Neuronal stem cell (in vitro differentiated cells): ENCODE measurements at regions not wholly inside any gene's neighbourhood (a gene's known extent, or its start where the extent isn't known, plus 50 kb on each side); places are given as distances from the start of the nearest gene placed in this dataset.

Experiments used
- DNase-seq: peaks from one replicate; pipeline ENCODE4 v3.0.0-alpha.2; 2013; ENCODE audit warnings: low spot score
- H2AFZ ChIP-seq: one replicate; pipeline ENCODE4 v1.6.1; 2013; ENCODE audit warnings: mild to moderate bottlenecking, low read length, inconsistent platforms
- H2AK5ac ChIP-seq: 2 replicates; pipeline ENCODE4 v1.6.1; 2013; ENCODE audit warnings: low read depth, mild to moderate bottlenecking, inconsistent platforms, low read length, moderate library complexity, mixed read lengths
- H2BK120ac ChIP-seq: 2 replicates; pipeline ENCODE4 v1.6.1; 2013; ENCODE audit warnings: low read depth, mild to moderate bottlenecking, inconsistent platforms, low read length, moderate library complexity, mixed read lengths
- H2BK12ac ChIP-seq: one replicate; pipeline ENCODE4 v1.6.1; 2013; ENCODE audit warnings: low read length, inconsistent platforms
- H2BK15ac ChIP-seq: 2 replicates; pipeline ENCODE4 v1.6.1; 2013; ENCODE audit warnings: mild to moderate bottlenecking, low read length, inconsistent platforms, mixed read lengths
- H2BK5ac ChIP-seq: one replicate; pipeline ENCODE4 v1.6.1; 2013; ENCODE audit warnings: inconsistent platforms, mild to moderate bottlenecking, low read length, moderate library complexity
- H3K14ac ChIP-seq: one replicate; pipeline ENCODE4 v1.6.1; 2013; ENCODE audit warnings: low read length, inconsistent platforms
- H3K18ac ChIP-seq: 2 replicates; pipeline ENCODE4 v1.6.1; 2013; ENCODE audit warnings: low read length, inconsistent platforms
- H3K23ac ChIP-seq: 2 replicates; pipeline ENCODE4 v1.6.1; 2013; ENCODE audit warnings: low read depth, mild to moderate bottlenecking, mixed read lengths, low read length, inconsistent platforms; ENCODE audit not compliant: poor library complexity
- H3K27ac ChIP-seq: replicated peaks from 3 replicates; pipeline ENCODE4 v1.5.1; 2013; ENCODE audit warnings: low read length, inconsistent platforms
- H3K27me3 ChIP-seq, 3 experiments: 2 replicates each; pipeline ENCODE4 v1.6.1; 2013; ENCODE audit warnings: low read length in 3 of 3, mild to moderate bottlenecking in 2 of 3, inconsistent platforms in 1 of 3, low read depth in 1 of 3, mixed read lengths in 1 of 3, moderate library complexity in 1 of 3; ENCODE audit not compliant: control insufficient read depth in 3 of 3, insufficient read depth in 3 of 3
- H3K36me3 ChIP-seq, 2 donors: replicated peaks in 1 of 2; 2 replicates each; pipeline ENCODE4 v1.6.1; 2013; ENCODE audit warnings: low read length in 2 of 2; ENCODE audit not compliant: control insufficient read depth in 2 of 2, insufficient read depth in 2 of 2
- H3K4ac ChIP-seq: 2 replicates; pipeline ENCODE4 v1.6.1; 2013; ENCODE audit warnings: inconsistent platforms, mild to moderate bottlenecking, low read length, moderate library complexity
- H3K4me1 ChIP-seq, 2 donors: 1 replicate in 1 of 2; 2 replicates in 1 of 2; pipeline ENCODE4 v1.6.1; 2013; ENCODE audit warnings: low read length in 2 of 2, low read depth in 1 of 2; ENCODE audit not compliant: control insufficient read depth in 2 of 2, insufficient read depth in 1 of 2
- H3K4me2 ChIP-seq: one replicate; pipeline ENCODE4 v1.6.1; 2013; ENCODE audit warnings: mild to moderate bottlenecking, low read length, inconsistent platforms; ENCODE audit not compliant: insufficient read depth, poor library complexity, severe bottlenecking
- H3K4me3 ChIP-seq, 2 donors: 2 replicates each; pipeline ENCODE4 v1.5.1; 2013; ENCODE audit warnings: low read length in 2 of 2, mild to moderate bottlenecking in 2 of 2, inconsistent platforms in 1 of 2, moderate library complexity in 1 of 2
- H3K79me1 ChIP-seq: one replicate; pipeline ENCODE4 v1.6.1; 2013; ENCODE audit warnings: low read depth, mild to moderate bottlenecking, inconsistent platforms, low read length, moderate library complexity
- H3K9ac ChIP-seq: one replicate; pipeline ENCODE4 v1.6.1; 2013; ENCODE audit warnings: mild to moderate bottlenecking, low read depth, low read length, inconsistent platforms; ENCODE audit not compliant: poor library complexity
- H3K9me3 ChIP-seq, 2 donors: replicated peaks in 1 of 2; 2 replicates each; pipeline versions ENCODE3 to v1.6.1; 2013; ENCODE audit warnings: low read length in 2 of 2, mild to moderate bottlenecking in 2 of 2, inconsistent platforms in 1 of 2, low read depth in 1 of 2, mixed read lengths in 1 of 2, moderate library complexity in 1 of 2; ENCODE audit not compliant: control insufficient read depth in 2 of 2, insufficient read depth in 1 of 2
- H4K8ac ChIP-seq: one replicate; pipeline ENCODE4 v1.6.1; 2013; ENCODE audit warnings: low read depth, mild to moderate bottlenecking, inconsistent platforms, low read length, moderate library complexity
- H4K91ac ChIP-seq: one replicate; pipeline ENCODE4 v1.6.1; 2013; ENCODE audit warnings: low read length, low read depth, mild to moderate bottlenecking, inconsistent platforms; ENCODE audit not compliant: poor library complexity
- WGBS, 2 donors: extraction: QIAGEN DNeasy Blood & Tissue Kit; methylation state at CpG; one replicate each; pipeline ENCODE4 v1.1.7; 2013; ENCODE audit warnings: missing lambda C conversion rate in 2 of 2, mixed read lengths in 1 of 2; ENCODE audit not compliant: insufficient read length in 2 of 2, insufficient replicate concordance in 1 of 2; ENCODE audit errors: extremely low coverage in 2 of 2; 5-methylcytosine and 5-hydroxymethylcytosine counted together

DNA sequence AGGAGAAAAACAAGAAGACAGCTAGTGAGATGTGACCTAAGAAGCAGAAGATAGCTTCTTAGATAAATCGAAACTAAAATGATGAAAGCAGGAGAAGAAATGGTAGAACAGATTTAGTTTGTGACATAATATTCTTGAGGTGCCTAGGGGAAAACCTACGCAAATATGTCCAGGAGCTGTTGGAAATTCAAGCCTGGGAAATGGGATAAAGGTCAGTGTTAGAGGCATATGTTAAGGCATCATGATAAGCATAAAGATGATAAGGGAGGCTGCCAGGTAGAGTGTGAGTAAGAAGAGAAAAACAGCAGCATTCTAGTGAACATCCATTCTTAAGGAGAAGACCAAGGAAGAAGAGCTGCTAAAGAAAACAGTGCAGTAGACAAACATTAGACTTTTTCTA lies 109.6 kb upstream of the LGR5 start:
- no peak overlapping the region for H2BK5ac ChIP-seq
- no peak overlapping the region for H3K27ac ChIP-seq
- H3K9ac ChIP-seq: no peak overlapping the region
- H3K4me1 ChIP-seq: no peaks in the 10 kb centered on the region
- no peak for DNase-seq
- no peak overlapping the region for H3K23ac ChIP-seq
- no peak overlapping the region for H2BK15ac ChIP-seq
- H3K79me1 ChIP-seq: no peaks in the 10 kb centered on the region
- no peak overlapping the region for H4K8ac ChIP-seq
- WGBS, 2 donors: no CpG with 5 or more reads among the region's 2 CpGs
- H3K9me3 ChIP-seq: no peaks in the 10 kb centered on the region
- H2BK120ac ChIP-seq: no peak overlapping the region
- no peak overlapping the region for H3K4me3 ChIP-seq
- H3K36me3 ChIP-seq: no peaks in the 10 kb centered on the region
- H2AFZ ChIP-seq: no peak overlapping the region
- no peak overlapping the region for H2AK5ac ChIP-seq
- H3K4ac ChIP-seq: no peak overlapping the region
- no peaks in the 10 kb centered on the region for H3K27me3 ChIP-seq
- H3K4me2 ChIP-seq: no peak overlapping the region
- H2BK12ac ChIP-seq: no peak overlapping the region
- H4K91ac ChIP-seq: no peak overlapping the region
- no peak overlapping the region for H3K14ac ChIP-seq
- H3K18ac ChIP-seq: no peak overlapping the region

DNA sequence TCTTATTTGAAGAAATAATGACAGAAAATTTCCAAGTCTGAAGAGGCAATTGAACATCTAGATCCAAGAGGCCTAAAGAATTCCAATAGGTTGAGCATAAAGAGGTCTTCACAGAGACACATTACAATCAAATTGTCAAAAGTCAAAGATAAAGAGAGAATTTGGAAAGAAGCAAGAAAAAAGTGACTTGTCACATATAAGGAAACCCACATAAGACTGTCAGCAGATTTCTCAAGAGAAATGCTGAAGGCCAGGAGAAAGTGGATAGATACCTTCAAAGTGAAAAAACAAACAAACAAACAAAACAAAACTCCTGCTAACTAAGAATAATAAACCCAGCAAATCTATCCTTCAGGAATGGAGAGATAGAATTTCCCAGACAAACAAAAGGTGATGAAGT lies 118.1 kb upstream of the LGR5 start:
- no peaks in the 10 kb centered on the region for H3K79me1 ChIP-seq
- no peak overlapping the region for H4K8ac ChIP-seq
- no peak overlapping the region for H2AK5ac ChIP-seq
- H3K27me3 ChIP-seq: no peaks in the 10 kb centered on the region
- H2BK5ac ChIP-seq: no peak overlapping the region
- H3K4me2 ChIP-seq: no peak overlapping the region
- no peak for DNase-seq
- no peak overlapping the region for H4K91ac ChIP-seq
- H2BK15ac ChIP-seq: no peak overlapping the region
- no peak overlapping the region for H3K4ac ChIP-seq
- no peaks in the 10 kb centered on the region for H3K4me1 ChIP-seq
- H3K9me3 ChIP-seq: peaks cover 0 to 6% of the 10 kb centered on the region in 2 donors
- no peak overlapping the region for H2BK12ac ChIP-seq
- H3K9ac ChIP-seq: no peak overlapping the region
- no peak overlapping the region for H2BK120ac ChIP-seq
- no peak overlapping the region for H3K23ac ChIP-seq
- H3K14ac ChIP-seq: no peak overlapping the region
- no peak overlapping the region for H2AFZ ChIP-seq
- H3K27ac ChIP-seq: no peak overlapping the region
- no peaks in the 10 kb centered on the region for H3K36me3 ChIP-seq
- no peak overlapping the region for H3K4me3 ChIP-seq
- H3K18ac ChIP-seq: no peak overlapping the region

DNA sequence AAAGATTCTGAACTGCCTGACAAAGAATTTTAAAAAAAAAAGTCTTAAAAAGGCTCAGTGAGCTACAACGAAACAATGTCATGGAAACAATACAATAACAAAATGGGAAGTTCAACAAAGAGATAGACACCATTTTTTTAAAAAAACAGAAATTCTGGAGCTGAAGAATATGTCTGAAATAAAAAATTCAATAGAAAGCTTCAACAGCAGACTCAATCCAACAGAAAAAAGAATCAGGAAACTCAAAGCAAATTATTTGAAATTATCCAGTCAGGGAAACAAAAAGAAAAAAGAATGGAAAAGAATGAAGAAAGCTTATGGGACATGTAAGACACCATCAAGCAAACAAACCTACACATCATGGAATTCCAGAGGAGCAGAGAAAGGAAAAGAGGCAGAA lies 118.5 kb upstream of the LGR5 start:
- no peak for DNase-seq
- peaks cover 0 to 6% of the 10 kb centered on the region in 2 donors for H3K9me3 ChIP-seq
- no peak overlapping the region for H3K14ac ChIP-seq
- H2AFZ ChIP-seq: no peak overlapping the region
- H2BK12ac ChIP-seq: no peak overlapping the region
- H2AK5ac ChIP-seq: no peak overlapping the region
- no peaks in the 10 kb centered on the region for H3K4me1 ChIP-seq
- no peak overlapping the region for H3K27ac ChIP-seq
- no peaks in the 10 kb centered on the region for H3K36me3 ChIP-seq
- no peak overlapping the region for H2BK120ac ChIP-seq
- H3K4ac ChIP-seq: no peak overlapping the region
- H3K4me2 ChIP-seq: no peak overlapping the region
- no peak overlapping the region for H4K91ac ChIP-seq
- H3K9ac ChIP-seq: no peak overlapping the region
- no CpG with 5 or more reads among the region's 1 CpG for WGBS, 2 donors
- H4K8ac ChIP-seq: no peak overlapping the region
- H3K27me3 ChIP-seq: no peaks in the 10 kb centered on the region
- no peak overlapping the region for H3K18ac ChIP-seq
- H3K4me3 ChIP-seq: no peak overlapping the region
- no peak overlapping the region for H2BK15ac ChIP-seq
- H3K23ac ChIP-seq: no peak overlapping the region
- H2BK5ac ChIP-seq: no peak overlapping the region
- H3K79me1 ChIP-seq: no peaks in the 10 kb centered on the region

DNA sequence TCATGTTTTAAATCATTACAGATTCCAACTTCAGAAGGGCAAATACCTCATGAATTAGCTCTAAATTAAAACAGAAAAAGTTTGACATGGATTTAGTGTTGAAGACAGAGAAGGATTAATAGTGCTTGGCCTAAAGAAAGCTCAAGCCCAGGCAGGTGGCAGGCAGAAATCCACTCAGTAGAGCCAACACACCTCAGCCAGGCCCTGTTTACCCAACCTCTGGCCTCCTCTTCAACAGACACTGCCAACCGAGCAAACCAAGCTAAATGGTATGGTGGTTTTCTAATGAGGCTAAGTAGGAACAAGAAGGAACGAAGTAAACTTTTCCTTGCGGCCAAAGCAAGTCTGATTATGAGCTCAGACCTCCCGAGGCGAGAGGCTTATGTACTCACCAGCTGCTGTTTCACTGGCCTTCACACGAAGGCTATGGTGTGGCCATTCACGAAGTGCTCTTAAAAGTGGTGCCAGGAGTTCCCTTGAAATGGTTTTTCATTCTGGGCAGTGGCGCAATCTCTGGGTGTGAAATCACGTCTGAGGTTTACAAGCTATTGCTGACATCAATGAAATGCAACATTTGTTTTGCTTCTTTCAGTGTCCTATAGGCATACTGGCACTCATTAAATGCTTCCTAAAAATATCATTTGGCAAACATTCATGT lies 124.1 kb upstream of the LGR5 start:
- DNase-seq: no peak
- Histone ChIP-seq H2BK120ac (no peak overlapping the region), H4K8ac (no peak overlapping the region), H2BK15ac (no peak overlapping the region), H3K27me3 (no peaks in the 10 kb centered on the region), H3K4ac (no peak overlapping the region), H4K91ac (no peak overlapping the region), H3K9me3 (peaks cover 0 to 3% of the 10 kb centered on the region in 2 donors), H3K4me3 (no peak overlapping the region), H3K79me1 (no peaks in the 10 kb centered on the region), H3K4me1 (no peaks in the 10 kb centered on the region), H3K36me3 (no peaks in the 10 kb centered on the region), H3K4me2 (no peak overlapping the region), H3K9ac (no peak overlapping the region), H2AFZ (no peak overlapping the region), H3K18ac (no peak overlapping the region), H2AK5ac (no peak overlapping the region), H2BK12ac (no peak overlapping the region), H3K27ac (no peak overlapping the region), H3K23ac (no peak overlapping the region), H3K14ac (no peak overlapping the region), H2BK5ac (no peak overlapping the region)
- no CpG with 5 or more reads among the region's 9 CpGs for WGBS, 2 donors
